Colonic mucosa (tissue), 4 donors: ENCODE measurements at regions not wholly inside any gene's neighbourhood (a gene's known extent, or its start where the extent isn't known, plus 50 kb on each side); places are given as distances from the start of the nearest gene placed in this dataset.
"Not testable (repeated sequence)": the region's sequence is repeated elsewhere in the genome, so short reads cannot be mapped to it uniquely, and the experiment has no call there.

Source experiments
- DNase-seq: peaks from one replicate; pipeline ENCODE4 v3.0.0-alpha.2; 2020
- H3K27ac ChIP-seq: fragments of 200-600 bp; one replicate; pipeline ENCODE4 v1.8.0; 2021
- H3K27me3 ChIP-seq: fragments of 200-600 bp; one replicate; pipeline ENCODE4 v1.8.0; 2021
- H3K36me3 ChIP-seq: fragments of 200-600 bp; one replicate; pipeline ENCODE4 v1.8.0; 2021
- H3K4me1 ChIP-seq: fragments of 200-600 bp; one replicate; pipeline ENCODE4 v1.8.0; 2021; ENCODE audit warnings: mild to moderate bottlenecking
- H3K4me3 ChIP-seq: fragments of 200-600 bp; one replicate; pipeline ENCODE4 v1.8.0; 2021
- H3K9ac ChIP-seq, 2 donors: one replicate each; pipeline ENCODE4 v1.7.0; 2013; ENCODE audit warnings: control low read depth in 2 of 2, low read depth in 2 of 2, low read length in 2 of 2
- H3K9me3 ChIP-seq: fragments of 200-600 bp; one replicate; pipeline ENCODE4 v1.8.0; 2021
- CTCF ChIP-seq: fragments of 200-600 bp; IDR thresholded peaks from one replicate; pipeline ENCODE4 v1.8.0; 2022; ENCODE audit warnings: antibody characterized with exemption, mild to moderate bottlenecking
- intact Hi-C: fragments of 100-400 bp; cut with DNase I; formaldehyde crosslinking; loops from one replicate; pipeline ENCODE4 v1.14.1; 2022
- donor health status: healthy.
- donor health status: DM: no; HTN: no; CAD: no.
- donor health status: DM: no; HTN: no; CAD: no.

- intact Hi-C loops, result no loop called here
- H3K4me1 ChIP-seq, result no peaks in the 10 kb centered on the region
- H3K9ac ChIP-seq, result no peak overlapping the region
- no peak for TF ChIP-seq CTCF
- H3K4me3 ChIP-seq, result no peak overlapping the region
- H3K27me3 ChIP-seq, result no peaks in the 10 kb centered on the region
- DNase-seq, result no peak
- no peaks in the 10 kb centered on the region for H3K36me3 ChIP-seq
- H3K9me3 ChIP-seq, result no peaks in the 10 kb centered on the region
- no peak overlapping the region for H3K27ac ChIP-seq
Observed at GRCh38 chr7:114799628-114800028, 122.3 kb upstream of the MDFIC start.

GRCh38 chr7:114802632-114803031 lies 119.3 kb upstream of the MDFIC start:
- H3K9me3 ChIP-seq, result no peaks in the 10 kb centered on the region
- H3K4me1 ChIP-seq, result no peaks in the 10 kb centered on the region
- no peak overlapping the region for H3K4me3 ChIP-seq
- no peak overlapping the region for H3K27ac ChIP-seq
- H3K9ac ChIP-seq, result no peak overlapping the region
- no peak for DNase-seq
- no peaks in the 10 kb centered on the region for H3K27me3 ChIP-seq
- TF ChIP-seq CTCF, result no peak
- H3K36me3 ChIP-seq, result no peaks in the 10 kb centered on the region
- intact Hi-C loops, result no loop called here

GRCh38 chr7:114806590-114807162 lies 115.2 kb upstream of the MDFIC start:
- intact Hi-C loops, result no loop called here
- no peak for DNase-seq
- Histone ChIP-seq H3K9me3 (no peaks in the 10 kb centered on the region), H3K9ac (no peak overlapping the region), H3K27ac (no peak overlapping the region), H3K4me3 (no peak overlapping the region), H3K4me1 (no peaks in the 10 kb centered on the region), H3K36me3 (no peaks in the 10 kb centered on the region), H3K27me3 (no peaks in the 10 kb centered on the region)
- TF ChIP-seq CTCF, result no peak

GRCh38 chr7:114812570-114812969 lies 109.3 kb upstream of the MDFIC start:
- intact Hi-C loops, result no loop called here

GRCh38 chr7:114813624-114814023 lies 108.3 kb upstream of the MDFIC start:
- Histone ChIP-seq H3K36me3 (no peaks in the 10 kb centered on the region), H3K4me3 (no peak overlapping the region), H3K9me3 (no peaks in the 10 kb centered on the region), H3K27ac (no peak overlapping the region), H3K4me1 (no peaks in the 10 kb centered on the region), H3K27me3 (no peaks in the 10 kb centered on the region), H3K9ac (no peak overlapping the region)
- no peak for DNase-seq
- no peak for TF ChIP-seq CTCF
- intact Hi-C loops, result no loop called here

More at GRCh38 chr7:114812570-114812969, 109.3 kb upstream of the MDFIC start:
- no peaks in the 10 kb centered on the region for H3K9me3 ChIP-seq
- no peak overlapping the region for H3K9ac ChIP-seq
- no peaks in the 10 kb centered on the region for H3K36me3 ChIP-seq
- DNase-seq, result no peak
- H3K27ac ChIP-seq, result no peak overlapping the region
- no peaks in the 10 kb centered on the region for H3K27me3 ChIP-seq
- no peak for TF ChIP-seq CTCF
- H3K4me1 ChIP-seq, result no peaks in the 10 kb centered on the region
- no peak overlapping the region for H3K4me3 ChIP-seq

GRCh38 chr7:114817036-114817435 lies 104.9 kb upstream of the MDFIC start:
- H3K27ac ChIP-seq, intact Hi-C loops, DNase-seq, H3K27me3 ChIP-seq, H3K4me1 ChIP-seq, H3K36me3 ChIP-seq, H3K4me3 ChIP-seq, H3K9ac ChIP-seq, H3K9me3 ChIP-seq: not testable (repeated sequence)
